Lung microvascular endothelial cell (primary cell): ENCODE measurements at regions not wholly inside any gene's neighbourhood (a gene's known extent, or its start where the extent isn't known, plus 50 kb on each side); places are given as distances from the start of the nearest gene placed in this dataset.
A peak's percentile ranks its signal among the peaks of the same experiment; 100 is the strongest.
"Not testable (repeated sequence)": the region's sequence is repeated elsewhere in the genome, so short reads cannot be mapped to it uniquely, and the experiment has no call there.

ENCODE experiments used
- DNase-seq, 2 donors: peaks; one replicate each; pipeline versions ENCODE4 v3.0.0 to v3.0.0-alpha.2; 2010; ENCODE audit warnings: low read depth in 2 of 2

DNA sequence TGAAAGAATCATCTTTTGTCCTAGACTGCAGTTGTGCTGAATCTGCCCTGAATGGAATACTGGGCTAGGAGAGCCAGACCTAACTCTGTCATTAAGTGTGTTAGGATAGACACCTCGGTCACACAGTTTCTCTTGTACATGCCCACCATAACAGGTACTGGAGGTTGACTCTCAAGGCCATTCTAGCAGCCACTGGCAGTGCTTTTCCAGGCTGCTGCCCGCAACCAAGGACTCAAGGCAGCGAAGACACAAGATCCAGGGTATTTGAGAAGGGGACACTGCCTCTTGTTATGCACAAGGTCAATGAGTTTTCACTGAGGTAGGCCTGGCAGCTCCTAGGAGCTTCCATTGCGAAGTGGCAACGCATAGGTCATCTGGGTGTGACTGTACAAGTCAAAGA lies 70.6 kb upstream of the ZNF746 start:
- DNase-seq, result no peak

- DNase-seq, result no peak
These were observed 68.5 kb upstream of the ZNF746 start for GRCh38 chr7:149566103-149566502.

- no peak for DNase-seq
These were observed 67.4 kb upstream of the ZNF746 start for GRCh38 chr7:149565096-149565382.

GRCh38 chr7:149564340-149565095 lies 66.9 kb upstream of the ZNF746 start:
- no peak for DNase-seq

DNA sequence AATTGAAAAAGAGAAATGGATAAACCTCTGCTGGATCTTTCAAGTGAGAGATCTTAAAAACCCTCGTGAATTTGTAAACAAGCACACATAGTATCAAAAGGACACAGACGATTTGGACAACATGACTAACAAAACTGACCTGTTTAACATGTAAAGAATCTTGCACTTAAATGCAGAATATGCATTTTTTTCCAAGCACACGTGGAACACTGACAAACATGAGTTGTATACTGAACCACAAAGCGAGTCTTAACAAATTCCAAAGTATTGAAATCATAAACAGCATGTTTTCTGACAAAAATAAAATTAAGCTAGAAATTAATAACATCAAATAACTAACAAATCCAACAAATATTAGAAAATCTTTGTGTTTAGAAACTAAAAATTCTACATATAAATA lies 65.0 kb upstream of the ZNF746 start:
- DNase-seq, result no peak

- no peak for DNase-seq
These were observed 63.5 kb upstream of the ZNF746 start for GRCh38 chr7:149561072-149561471.

GRCh38 chr7:149559711-149560110 lies 62.1 kb upstream of the ZNF746 start:
- DNase-seq, result no peak

DNA sequence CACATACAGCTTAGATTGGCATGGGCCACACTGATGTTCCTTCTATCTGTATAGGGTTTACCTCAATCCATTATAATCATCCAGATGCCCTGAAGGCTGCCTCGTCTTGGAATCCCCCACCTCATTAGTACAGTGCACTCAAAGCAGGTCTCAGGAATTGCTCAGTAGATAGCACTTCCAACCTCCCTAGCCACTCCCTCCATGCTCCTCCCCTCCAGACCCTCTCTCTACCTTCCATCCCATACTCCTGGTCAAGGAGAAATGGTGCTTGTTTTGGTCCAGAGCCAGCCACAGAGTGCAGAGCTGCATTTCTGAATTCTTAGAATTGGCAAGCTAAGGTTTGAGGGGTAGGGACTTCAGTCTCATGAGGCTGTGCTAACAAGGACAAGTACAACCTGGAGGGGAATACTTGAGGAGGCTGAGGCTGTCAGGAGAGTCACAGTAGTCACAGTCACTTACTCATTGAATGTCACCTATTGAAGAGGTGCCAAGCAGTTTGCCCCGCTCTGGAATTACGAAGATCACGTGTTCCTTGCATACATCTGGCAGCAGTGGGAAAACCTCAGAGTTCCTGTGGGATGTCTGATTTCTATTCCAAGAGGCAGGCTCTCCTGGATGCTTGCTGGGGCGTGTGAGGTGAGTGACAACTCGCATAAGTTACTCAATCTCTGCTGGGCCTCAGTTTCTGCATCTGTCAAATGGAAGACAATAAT lies 60.7 kb upstream of the ZNF746 start:
- DNase-seq, result no peak

- DNase-seq, result not testable (repeated sequence)
These were observed 58.9 kb upstream of the ZNF746 start for GRCh38 chr7:149556525-149556924.

DNA sequence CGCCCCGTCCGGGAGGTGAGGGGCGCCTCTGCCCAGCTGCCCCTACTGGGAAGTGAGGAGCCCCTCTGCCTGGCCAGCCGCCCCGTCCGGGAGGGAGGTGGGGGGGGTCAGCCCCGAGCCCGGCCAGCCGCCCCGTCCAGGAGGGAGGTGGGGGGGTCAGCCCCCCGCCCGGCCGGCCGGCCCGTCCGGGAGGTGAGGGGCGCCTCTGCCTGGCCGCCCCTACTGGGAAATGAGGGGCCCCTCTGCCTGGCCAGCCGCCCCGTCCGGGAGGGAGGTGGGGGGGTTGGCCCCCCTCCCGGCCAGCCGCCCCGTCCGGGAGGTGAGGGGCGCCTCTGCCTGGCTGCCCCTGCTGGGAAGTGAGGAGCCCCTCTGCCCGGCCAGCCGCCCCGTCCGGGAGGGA lies 57.2 kb upstream of the ZNF746 start:
- not testable (repeated sequence) for DNase-seq

DNA sequence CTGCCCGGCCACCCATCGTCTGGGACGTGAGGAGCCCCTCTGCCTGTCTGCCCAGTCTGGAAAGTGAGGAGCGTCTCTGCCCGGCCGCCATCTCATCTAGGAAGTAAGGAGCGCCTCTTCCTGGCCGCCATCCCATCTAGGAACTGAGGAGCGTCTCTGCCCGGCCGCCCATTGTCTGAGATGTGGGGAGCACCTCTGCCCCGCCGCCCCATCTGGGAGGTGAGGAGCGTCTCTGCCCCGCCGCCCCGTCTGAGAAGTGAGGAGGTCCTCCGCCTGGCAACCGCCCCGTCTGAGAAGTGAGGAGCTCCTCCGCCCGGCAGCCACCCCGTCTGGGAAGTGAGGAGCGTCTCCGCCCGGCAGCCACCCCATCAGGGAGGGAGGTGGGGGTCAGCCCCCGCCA lies 56.4 kb upstream of the ZNF746 start:
- DNase-seq, result not testable (repeated sequence)

DNA sequence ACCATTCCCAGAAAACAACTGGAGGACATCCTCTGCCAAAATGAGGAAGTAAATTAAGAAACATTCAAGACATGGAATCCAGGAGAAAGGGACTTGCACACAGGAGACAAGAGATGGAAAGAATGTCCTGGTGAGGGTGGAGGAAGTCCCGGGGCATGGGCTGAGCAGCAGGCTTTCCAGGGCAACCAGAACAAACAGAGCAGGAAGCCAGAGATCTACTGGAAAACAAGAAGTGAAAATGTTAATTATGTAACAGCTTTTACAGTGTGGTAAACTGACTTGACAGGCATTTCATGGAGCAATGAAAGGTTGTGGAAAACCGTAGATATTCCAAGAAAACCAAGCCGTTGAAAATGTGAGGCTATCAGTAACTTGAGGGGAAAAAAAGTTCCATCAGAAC lies 55.2 kb upstream of the ZNF746 start:
- peak in 1 of 2 donors; percentile 23 for DNase-seq
